B cell (primary cell): ENCODE measurements at regions not wholly inside any gene's neighbourhood (a gene's known extent, or its start where the extent isn't known, plus 50 kb on each side); places are given as distances from the start of the nearest gene placed in this dataset.

Experiments
- EZH2 ChIP-seq: IDR thresholded peaks from 2 replicates; pipeline ENCODE4 v1.6.1; 2012; ENCODE audit warnings: borderline replicate concordance, low read depth, mild to moderate bottlenecking, moderate library complexity, low read length; ENCODE audit not compliant: insufficient read depth, poor library complexity, severe bottlenecking
- TF ChIP-seq, protein P1 (sequence below): fragments of 200-600 bp; IDR thresholded peaks from one replicate; pipeline ENCODE4 v1.8.0; 2022; ENCODE audit warnings: antibody characterized with exemption, mild to moderate bottlenecking

DNA sequence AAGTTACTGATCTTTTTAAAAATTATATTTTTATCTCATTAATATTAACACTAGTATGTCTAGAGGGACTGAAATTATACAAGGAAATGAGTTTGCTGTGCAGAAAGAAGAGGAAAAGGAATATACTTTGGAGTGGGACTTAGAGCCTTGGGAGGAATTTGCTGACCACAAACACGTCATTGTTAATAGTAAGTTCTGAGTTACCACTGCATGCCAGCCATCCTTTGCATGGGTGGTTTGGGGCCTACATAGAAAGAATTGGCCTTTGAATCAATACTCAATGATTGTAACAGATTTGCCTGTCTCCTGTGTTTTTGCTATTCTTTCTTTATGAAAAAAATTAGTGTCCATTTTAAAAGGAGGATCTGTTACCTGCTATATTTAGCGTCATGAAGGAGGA lies 232.6 kb upstream of the TNC start:
- TF ChIP-seq, protein P1, sequence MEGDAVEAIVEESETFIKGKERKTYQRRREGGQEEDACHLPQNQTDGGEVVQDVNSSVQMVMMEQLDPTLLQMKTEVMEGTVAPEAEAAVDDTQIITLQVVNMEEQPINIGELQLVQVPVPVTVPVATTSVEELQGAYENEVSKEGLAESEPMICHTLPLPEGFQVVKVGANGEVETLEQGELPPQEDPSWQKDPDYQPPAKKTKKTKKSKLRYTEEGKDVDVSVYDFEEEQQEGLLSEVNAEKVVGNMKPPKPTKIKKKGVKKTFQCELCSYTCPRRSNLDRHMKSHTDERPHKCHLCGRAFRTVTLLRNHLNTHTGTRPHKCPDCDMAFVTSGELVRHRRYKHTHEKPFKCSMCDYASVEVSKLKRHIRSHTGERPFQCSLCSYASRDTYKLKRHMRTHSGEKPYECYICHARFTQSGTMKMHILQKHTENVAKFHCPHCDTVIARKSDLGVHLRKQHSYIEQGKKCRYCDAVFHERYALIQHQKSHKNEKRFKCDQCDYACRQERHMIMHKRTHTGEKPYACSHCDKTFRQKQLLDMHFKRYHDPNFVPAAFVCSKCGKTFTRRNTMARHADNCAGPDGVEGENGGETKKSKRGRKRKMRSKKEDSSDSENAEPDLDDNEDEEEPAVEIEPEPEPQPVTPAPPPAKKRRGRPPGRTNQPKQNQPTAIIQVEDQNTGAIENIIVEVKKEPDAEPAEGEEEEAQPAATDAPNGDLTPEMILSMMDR, result no peak
- TF ChIP-seq EZH2, result no peak
